ENCODE measurements at regions not wholly inside any gene's neighbourhood (a gene's known extent, or its start where the extent isn't known, plus 50 kb on each side); places are given as distances from the start of the nearest gene placed in this dataset.

DNA sequence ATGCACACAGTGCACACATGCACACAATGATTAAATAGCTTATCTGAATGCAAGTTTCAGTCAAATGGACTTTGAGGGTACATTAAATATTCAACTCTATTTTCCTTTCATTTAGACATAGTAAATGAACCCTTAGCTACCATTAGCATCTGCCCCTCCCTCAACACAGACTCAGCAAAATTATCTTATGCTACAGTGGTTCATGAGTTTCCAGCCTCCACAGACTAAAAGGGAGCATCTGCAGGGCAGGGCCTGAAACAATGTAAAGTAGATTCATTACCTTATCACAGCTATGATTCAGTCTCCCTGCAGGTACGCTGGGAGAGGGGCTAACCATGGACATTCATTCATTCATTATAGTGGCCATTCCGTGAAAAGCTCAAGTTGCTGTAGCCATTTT lies 329.1 kb downstream of the VGLL3 start:
- TF ChIP-seq EZH2 (IDR thresholded peaks at IDR 0.05), result no peak
- TF ChIP-seq, protein P1, sequence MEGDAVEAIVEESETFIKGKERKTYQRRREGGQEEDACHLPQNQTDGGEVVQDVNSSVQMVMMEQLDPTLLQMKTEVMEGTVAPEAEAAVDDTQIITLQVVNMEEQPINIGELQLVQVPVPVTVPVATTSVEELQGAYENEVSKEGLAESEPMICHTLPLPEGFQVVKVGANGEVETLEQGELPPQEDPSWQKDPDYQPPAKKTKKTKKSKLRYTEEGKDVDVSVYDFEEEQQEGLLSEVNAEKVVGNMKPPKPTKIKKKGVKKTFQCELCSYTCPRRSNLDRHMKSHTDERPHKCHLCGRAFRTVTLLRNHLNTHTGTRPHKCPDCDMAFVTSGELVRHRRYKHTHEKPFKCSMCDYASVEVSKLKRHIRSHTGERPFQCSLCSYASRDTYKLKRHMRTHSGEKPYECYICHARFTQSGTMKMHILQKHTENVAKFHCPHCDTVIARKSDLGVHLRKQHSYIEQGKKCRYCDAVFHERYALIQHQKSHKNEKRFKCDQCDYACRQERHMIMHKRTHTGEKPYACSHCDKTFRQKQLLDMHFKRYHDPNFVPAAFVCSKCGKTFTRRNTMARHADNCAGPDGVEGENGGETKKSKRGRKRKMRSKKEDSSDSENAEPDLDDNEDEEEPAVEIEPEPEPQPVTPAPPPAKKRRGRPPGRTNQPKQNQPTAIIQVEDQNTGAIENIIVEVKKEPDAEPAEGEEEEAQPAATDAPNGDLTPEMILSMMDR (IDR thresholded peaks at IDR 0.05), result no peak
